ENCODE measurements at regions not wholly inside any gene's neighbourhood (a gene's known extent, or its start where the extent isn't known, plus 50 kb on each side); places are given as distances from the start of the nearest gene placed in this dataset.

- H3K27ac ChIP-seq (ENCODE audit: low read depth, low read length) = no peak overlapping the region
- no peaks in the 10 kb centered on the region for H3K9me3 ChIP-seq (ENCODE audit: control insufficient read depth in 1 of 2, low read length in 2 of 2)
- H3K4me1 ChIP-seq (ENCODE audit: control insufficient read depth in 1 of 2, insufficient read depth in 2 of 2, low read length in 2 of 2) = no peaks in the 10 kb centered on the region
- no peaks in the 10 kb centered on the region for H3K27me3 ChIP-seq (ENCODE audit: control insufficient read depth in 1 of 2, insufficient read depth in 2 of 2, low read length in 2 of 2)
- no peak overlapping the region for H3K4me3 ChIP-seq (ENCODE audit: low read depth in 1 of 2, low read length in 2 of 2)
- H3K36me3 ChIP-seq (ENCODE audit: control insufficient read depth in 1 of 2, insufficient read depth in 2 of 2, low read length in 2 of 2) = no peaks in the 10 kb centered on the region
- H3K9ac ChIP-seq (ENCODE audit: low read depth in 1 of 2, low read length in 2 of 2) = no peak overlapping the region
Observed at GRCh38 chr2:151038516-151038915, 223.1 kb downstream of the RBM43 start.

- H3K27me3 ChIP-seq (ENCODE audit: control insufficient read depth in 1 of 2, insufficient read depth in 2 of 2, low read length in 2 of 2) = no peaks in the 10 kb centered on the region
- no peaks in the 10 kb centered on the region for H3K4me1 ChIP-seq (ENCODE audit: control insufficient read depth in 1 of 2, insufficient read depth in 2 of 2, low read length in 2 of 2)
- no peaks in the 10 kb centered on the region for H3K9me3 ChIP-seq (ENCODE audit: control insufficient read depth in 1 of 2, low read length in 2 of 2)
- no peak overlapping the region for H3K27ac ChIP-seq (ENCODE audit: low read depth, low read length)
- H3K9ac ChIP-seq (ENCODE audit: low read depth in 1 of 2, low read length in 2 of 2) = no peak overlapping the region
- H3K36me3 ChIP-seq (ENCODE audit: control insufficient read depth in 1 of 2, insufficient read depth in 2 of 2, low read length in 2 of 2) = no peaks in the 10 kb centered on the region
- H3K4me3 ChIP-seq (ENCODE audit: low read depth in 1 of 2, low read length in 2 of 2) = no peak overlapping the region
Observed at GRCh38 chr2:151037434-151037833, 224.2 kb downstream of the RBM43 start.

- Histone ChIP-seq H3K9me3 (ENCODE audit: control insufficient read depth in 1 of 2, low read length in 2 of 2) (no peaks in the 10 kb centered on the region), H3K27ac (ENCODE audit: low read depth, low read length) (no peak overlapping the region), H3K4me1 (ENCODE audit: control insufficient read depth in 1 of 2, insufficient read depth in 2 of 2, low read length in 2 of 2) (no peaks in the 10 kb centered on the region), H3K4me3 (ENCODE audit: low read depth in 1 of 2, low read length in 2 of 2) (no peak overlapping the region), H3K9ac (ENCODE audit: low read depth in 1 of 2, low read length in 2 of 2) (no peak overlapping the region), H3K36me3 (ENCODE audit: control insufficient read depth in 1 of 2, insufficient read depth in 2 of 2, low read length in 2 of 2) (no peaks in the 10 kb centered on the region), H3K27me3 (ENCODE audit: control insufficient read depth in 1 of 2, insufficient read depth in 2 of 2, low read length in 2 of 2) (no peaks in the 10 kb centered on the region)
Observed at GRCh38 chr2:151033271-151034248, 228.1 kb downstream of the RBM43 start.

- H3K9ac ChIP-seq (ENCODE audit: low read depth in 1 of 2, low read length in 2 of 2) = no peak overlapping the region
Observed at GRCh38 chr2:151032741-151033191, 228.9 kb downstream of the RBM43 start.

GRCh38 chr2:151030663-151031230 lies 230.9 kb downstream of the RBM43 start:
- no peaks in the 10 kb centered on the region for H3K9me3 ChIP-seq (ENCODE audit: control insufficient read depth in 1 of 2, low read length in 2 of 2)
- H3K27me3 ChIP-seq (ENCODE audit: control insufficient read depth in 1 of 2, insufficient read depth in 2 of 2, low read length in 2 of 2) = no peaks in the 10 kb centered on the region
- H3K27ac ChIP-seq (ENCODE audit: low read depth, low read length) = no peak overlapping the region
- no peak overlapping the region for H3K9ac ChIP-seq (ENCODE audit: low read depth in 1 of 2, low read length in 2 of 2)
- H3K36me3 ChIP-seq (ENCODE audit: control insufficient read depth in 1 of 2, insufficient read depth in 2 of 2, low read length in 2 of 2) = no peaks in the 10 kb centered on the region
- H3K4me1 ChIP-seq (ENCODE audit: control insufficient read depth in 1 of 2, insufficient read depth in 2 of 2, low read length in 2 of 2) = no peaks in the 10 kb centered on the region
- no peak overlapping the region for H3K4me3 ChIP-seq (ENCODE audit: low read depth in 1 of 2, low read length in 2 of 2)

More at GRCh38 chr2:151032741-151033191, 228.9 kb downstream of the RBM43 start:
- Histone ChIP-seq H3K9me3 (ENCODE audit: control insufficient read depth in 1 of 2, low read length in 2 of 2) (no peaks in the 10 kb centered on the region), H3K4me3 (ENCODE audit: low read depth in 1 of 2, low read length in 2 of 2) (no peak overlapping the region), H3K4me1 (ENCODE audit: control insufficient read depth in 1 of 2, insufficient read depth in 2 of 2, low read length in 2 of 2) (no peaks in the 10 kb centered on the region), H3K27ac (ENCODE audit: low read depth, low read length) (no peak overlapping the region), H3K36me3 (ENCODE audit: control insufficient read depth in 1 of 2, insufficient read depth in 2 of 2, low read length in 2 of 2) (no peaks in the 10 kb centered on the region), H3K27me3 (ENCODE audit: control insufficient read depth in 1 of 2, insufficient read depth in 2 of 2, low read length in 2 of 2) (no peaks in the 10 kb centered on the region)

GRCh38 chr2:151029406-151030157 lies 232.1 kb downstream of the RBM43 start:
- Histone ChIP-seq H3K9ac (ENCODE audit: low read depth in 1 of 2, low read length in 2 of 2) (no peak overlapping the region), H3K4me3 (ENCODE audit: low read depth in 1 of 2, low read length in 2 of 2) (no peak overlapping the region), H3K9me3 (ENCODE audit: control insufficient read depth in 1 of 2, low read length in 2 of 2) (no peaks in the 10 kb centered on the region), H3K4me1 (ENCODE audit: control insufficient read depth in 1 of 2, insufficient read depth in 2 of 2, low read length in 2 of 2) (no peaks in the 10 kb centered on the region), H3K27me3 (ENCODE audit: control insufficient read depth in 1 of 2, insufficient read depth in 2 of 2, low read length in 2 of 2) (no peaks in the 10 kb centered on the region), H3K27ac (ENCODE audit: low read depth, low read length) (no peak overlapping the region), H3K36me3 (ENCODE audit: control insufficient read depth in 1 of 2, insufficient read depth in 2 of 2, low read length in 2 of 2) (no peaks in the 10 kb centered on the region)

DNA sequence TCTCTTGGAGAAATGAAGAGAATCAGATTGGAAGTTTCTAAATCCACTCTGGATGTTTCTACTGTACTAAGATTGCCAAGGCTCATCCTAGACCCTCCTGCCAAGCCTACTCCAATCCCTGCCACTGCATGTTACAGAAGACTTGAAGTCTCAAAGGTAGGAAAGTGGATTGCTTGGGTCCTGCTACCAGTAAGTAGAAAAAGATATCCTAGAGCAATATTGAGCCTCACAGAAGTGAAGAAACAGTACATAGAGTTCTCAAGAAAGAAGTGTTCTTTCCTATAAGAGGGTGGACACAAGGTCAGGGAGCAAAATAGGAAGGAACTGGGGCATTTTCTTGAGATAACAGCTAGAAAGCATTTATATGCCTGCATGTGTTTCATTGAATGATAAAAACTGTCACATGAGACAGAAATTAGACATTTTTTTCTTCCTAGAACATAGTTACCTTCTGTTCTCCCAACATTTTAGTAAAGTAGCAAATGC lies 232.9 kb downstream of the RBM43 start:
- no peak overlapping the region for H3K4me3 ChIP-seq (ENCODE audit: low read depth in 1 of 2, low read length in 2 of 2)
- H3K36me3 ChIP-seq (ENCODE audit: control insufficient read depth in 1 of 2, insufficient read depth in 2 of 2, low read length in 2 of 2) = no peaks in the 10 kb centered on the region
- no peak overlapping the region for H3K9ac ChIP-seq (ENCODE audit: low read depth in 1 of 2, low read length in 2 of 2)
- no peaks in the 10 kb centered on the region for H3K9me3 ChIP-seq (ENCODE audit: control insufficient read depth in 1 of 2, low read length in 2 of 2)
- H3K27ac ChIP-seq (ENCODE audit: low read depth, low read length) = no peak overlapping the region
- H3K4me1 ChIP-seq (ENCODE audit: control insufficient read depth in 1 of 2, insufficient read depth in 2 of 2, low read length in 2 of 2) = no peaks in the 10 kb centered on the region
- H3K27me3 ChIP-seq (ENCODE audit: control insufficient read depth in 1 of 2, insufficient read depth in 2 of 2, low read length in 2 of 2) = no peaks in the 10 kb centered on the region

DNA sequence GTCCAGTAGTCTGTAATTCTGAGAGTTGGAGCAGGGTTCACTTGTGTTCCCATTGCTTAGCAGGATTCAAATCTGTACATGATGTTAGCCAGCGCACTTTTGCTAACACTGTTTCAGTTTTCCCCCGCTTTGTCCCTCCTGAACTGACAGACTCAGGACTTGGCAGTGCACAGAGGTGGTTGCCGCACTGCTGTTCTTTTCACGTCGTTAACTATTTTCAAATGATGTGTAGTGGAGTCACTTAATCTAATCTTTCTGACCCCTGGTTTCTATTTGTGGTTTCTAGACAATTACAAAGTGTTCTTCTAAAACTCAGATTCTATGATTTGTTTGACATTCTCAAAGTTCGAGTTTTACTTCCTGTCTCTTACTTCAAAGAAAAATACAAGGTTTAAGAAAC lies 234.5 kb downstream of the RBM43 start:
- no peaks in the 10 kb centered on the region for H3K27me3 ChIP-seq (ENCODE audit: control insufficient read depth in 1 of 2, insufficient read depth in 2 of 2, low read length in 2 of 2)
- no peak overlapping the region for H3K27ac ChIP-seq (ENCODE audit: low read depth, low read length)
- H3K9ac ChIP-seq (ENCODE audit: low read depth in 1 of 2, low read length in 2 of 2) = no peak overlapping the region
- H3K4me1 ChIP-seq (ENCODE audit: control insufficient read depth in 1 of 2, insufficient read depth in 2 of 2, low read length in 2 of 2) = no peaks in the 10 kb centered on the region
- H3K36me3 ChIP-seq (ENCODE audit: control insufficient read depth in 1 of 2, insufficient read depth in 2 of 2, low read length in 2 of 2) = no peaks in the 10 kb centered on the region
- no peaks in the 10 kb centered on the region for H3K9me3 ChIP-seq (ENCODE audit: control insufficient read depth in 1 of 2, low read length in 2 of 2)
- no peak overlapping the region for H3K4me3 ChIP-seq (ENCODE audit: low read depth in 1 of 2, low read length in 2 of 2)

GRCh38 chr2:151025816-151026215 lies 235.8 kb downstream of the RBM43 start:
- Histone ChIP-seq H3K27me3 (ENCODE audit: control insufficient read depth in 1 of 2, insufficient read depth in 2 of 2, low read length in 2 of 2) (no peaks in the 10 kb centered on the region), H3K9ac (ENCODE audit: low read depth in 1 of 2, low read length in 2 of 2) (no peak overlapping the region), H3K9me3 (ENCODE audit: control insufficient read depth in 1 of 2, low read length in 2 of 2) (no peaks in the 10 kb centered on the region), H3K27ac (ENCODE audit: low read depth, low read length) (no peak overlapping the region), H3K4me3 (ENCODE audit: low read depth in 1 of 2, low read length in 2 of 2) (no peak overlapping the region), H3K36me3 (ENCODE audit: control insufficient read depth in 1 of 2, insufficient read depth in 2 of 2, low read length in 2 of 2) (no peaks in the 10 kb centered on the region), H3K4me1 (ENCODE audit: control insufficient read depth in 1 of 2, insufficient read depth in 2 of 2, low read length in 2 of 2) (no peaks in the 10 kb centered on the region)
